Esophagus muscularis mucosa (tissue), 4 donors: ENCODE measurements at regions not wholly inside any gene's neighbourhood (a gene's known extent, or its start where the extent isn't known, plus 50 kb on each side); places are given as distances from the start of the nearest gene placed in this dataset.

Source experiments
- EP300 ChIP-seq: sonication (generic); formaldehyde crosslinking; IDR thresholded peaks from one replicate; pipeline ENCODE4 v1.6.1; 2017; ENCODE audit warnings: antibody characterized with exemption
- POLR2A ChIP-seq: fragments of 450-650 bp; IDR thresholded peaks from one replicate; pipeline ENCODE4 v1.6.1; 2017; ENCODE audit warnings: antibody characterized with exemption, moderate library complexity, mild to moderate bottlenecking, low read depth
- TF ChIP-seq, protein P1 (sequence below), 3 experiments: fragments of 200-600 bp in 2 of 3; fragments of 450-650 bp in 1 of 3; sonication (generic) in 2 of 3; IDR thresholded peaks; one replicate each; pipeline ENCODE4 v1.5.1; 2017 to 2019; ENCODE audit warnings: antibody characterized with exemption in 3 of 3, mild to moderate bottlenecking in 2 of 3, moderate library complexity in 1 of 3

DNA sequence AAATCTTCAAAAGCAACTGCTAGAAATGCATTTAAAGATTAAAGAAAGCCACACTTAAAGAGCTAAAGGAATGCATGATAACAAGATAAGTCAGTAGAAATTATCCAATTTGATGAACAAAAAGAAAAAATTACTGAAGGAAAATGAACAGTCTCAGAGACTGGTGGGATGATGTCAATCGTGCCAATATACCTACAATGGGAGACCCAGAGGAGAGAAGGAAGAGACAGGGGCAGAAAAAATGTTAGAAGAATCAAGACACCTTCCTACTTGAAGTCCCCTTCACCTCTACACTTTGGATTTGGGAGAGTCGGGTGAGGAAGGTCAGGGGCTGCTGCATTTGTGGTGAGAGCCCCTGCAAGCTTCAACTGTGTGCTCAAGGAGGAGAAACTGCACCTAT, 216.3 kb downstream of the BUD13 start:
- TF ChIP-seq POLR2A, result no peak
- TF ChIP-seq, protein P1, sequence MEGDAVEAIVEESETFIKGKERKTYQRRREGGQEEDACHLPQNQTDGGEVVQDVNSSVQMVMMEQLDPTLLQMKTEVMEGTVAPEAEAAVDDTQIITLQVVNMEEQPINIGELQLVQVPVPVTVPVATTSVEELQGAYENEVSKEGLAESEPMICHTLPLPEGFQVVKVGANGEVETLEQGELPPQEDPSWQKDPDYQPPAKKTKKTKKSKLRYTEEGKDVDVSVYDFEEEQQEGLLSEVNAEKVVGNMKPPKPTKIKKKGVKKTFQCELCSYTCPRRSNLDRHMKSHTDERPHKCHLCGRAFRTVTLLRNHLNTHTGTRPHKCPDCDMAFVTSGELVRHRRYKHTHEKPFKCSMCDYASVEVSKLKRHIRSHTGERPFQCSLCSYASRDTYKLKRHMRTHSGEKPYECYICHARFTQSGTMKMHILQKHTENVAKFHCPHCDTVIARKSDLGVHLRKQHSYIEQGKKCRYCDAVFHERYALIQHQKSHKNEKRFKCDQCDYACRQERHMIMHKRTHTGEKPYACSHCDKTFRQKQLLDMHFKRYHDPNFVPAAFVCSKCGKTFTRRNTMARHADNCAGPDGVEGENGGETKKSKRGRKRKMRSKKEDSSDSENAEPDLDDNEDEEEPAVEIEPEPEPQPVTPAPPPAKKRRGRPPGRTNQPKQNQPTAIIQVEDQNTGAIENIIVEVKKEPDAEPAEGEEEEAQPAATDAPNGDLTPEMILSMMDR (IDR thresholded peaks at IDR 0.05), result no peak
- no peak for TF ChIP-seq EP300
